Renal cortex interstitium (tissue), 11 donors: ENCODE measurements at regions not wholly inside any gene's neighbourhood (a gene's known extent, or its start where the extent isn't known, plus 50 kb on each side); places are given as distances from the start of the nearest gene placed in this dataset.

Experiments
- DNase-seq, 11 donors: peaks; one replicate each; pipeline ENCODE4 v3.0.0-alpha.2; 2013; ENCODE audit warnings: low read depth in 9 of 11, low spot score in 4 of 11; ENCODE audit errors: extremely low read depth in 1 of 11

DNA sequence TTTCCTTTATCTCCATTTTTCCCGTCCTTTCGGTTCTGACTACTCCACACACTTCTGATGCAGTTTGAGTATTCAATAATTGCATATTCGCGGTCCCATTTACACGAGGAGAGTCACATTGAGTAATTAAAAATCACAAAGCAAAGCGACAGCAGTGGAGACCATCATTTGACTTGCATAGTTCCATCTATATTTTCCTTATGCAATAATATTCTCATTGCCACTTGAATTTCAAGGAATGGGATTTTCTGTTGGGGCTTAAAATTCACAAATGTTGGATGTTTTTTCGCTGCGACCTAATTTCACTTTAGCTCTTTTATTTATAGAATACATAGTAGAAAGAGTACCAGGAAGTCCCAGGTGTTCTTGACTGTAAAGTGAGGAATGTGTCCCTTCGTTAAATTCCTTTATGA, 186.8 kb downstream of the ZEB2 start:
- DNase-seq: no peak

DNA sequence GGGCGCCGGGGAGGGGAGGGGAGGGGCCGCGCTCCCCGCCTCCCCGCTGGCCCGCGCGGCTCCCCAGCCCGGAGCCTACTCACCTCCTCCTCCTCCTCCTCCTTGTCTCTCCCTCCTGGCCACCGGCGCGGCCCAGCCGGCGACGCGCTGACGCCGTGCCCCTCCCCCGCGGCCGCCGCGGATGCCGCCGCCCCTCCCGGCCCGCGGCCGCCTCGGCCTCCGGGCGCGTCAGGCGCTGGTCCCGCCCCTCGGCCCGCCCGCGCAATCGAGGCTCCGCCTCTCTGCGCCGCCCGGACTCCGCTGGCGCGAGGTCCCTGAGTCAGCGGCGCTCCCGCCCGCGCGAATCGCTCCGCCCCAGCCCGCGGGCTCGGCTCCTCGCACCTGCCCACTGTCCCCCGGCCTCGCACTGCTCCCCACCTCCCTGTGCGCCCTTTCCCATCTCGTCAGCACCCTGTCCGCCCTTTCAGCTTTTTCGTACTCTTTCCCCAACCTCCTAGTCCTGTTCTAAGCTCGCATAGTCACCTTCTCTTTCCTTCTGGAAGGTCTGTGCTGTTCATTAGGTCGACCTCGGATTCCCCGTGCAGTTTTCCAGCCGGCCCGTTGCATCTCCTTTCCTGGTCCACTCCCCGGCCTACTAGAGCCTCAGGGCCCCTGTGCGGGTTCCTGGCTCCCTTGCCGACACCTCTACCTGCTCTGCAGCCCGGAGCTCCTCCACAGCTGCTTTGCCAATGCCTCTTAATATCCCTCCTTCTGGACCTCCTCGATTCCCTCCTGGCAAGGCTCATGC, 187.4 kb downstream of the ZEB2 start:
- peak; percentile 70 to 87 (median 82) for DNase-seq

DNA sequence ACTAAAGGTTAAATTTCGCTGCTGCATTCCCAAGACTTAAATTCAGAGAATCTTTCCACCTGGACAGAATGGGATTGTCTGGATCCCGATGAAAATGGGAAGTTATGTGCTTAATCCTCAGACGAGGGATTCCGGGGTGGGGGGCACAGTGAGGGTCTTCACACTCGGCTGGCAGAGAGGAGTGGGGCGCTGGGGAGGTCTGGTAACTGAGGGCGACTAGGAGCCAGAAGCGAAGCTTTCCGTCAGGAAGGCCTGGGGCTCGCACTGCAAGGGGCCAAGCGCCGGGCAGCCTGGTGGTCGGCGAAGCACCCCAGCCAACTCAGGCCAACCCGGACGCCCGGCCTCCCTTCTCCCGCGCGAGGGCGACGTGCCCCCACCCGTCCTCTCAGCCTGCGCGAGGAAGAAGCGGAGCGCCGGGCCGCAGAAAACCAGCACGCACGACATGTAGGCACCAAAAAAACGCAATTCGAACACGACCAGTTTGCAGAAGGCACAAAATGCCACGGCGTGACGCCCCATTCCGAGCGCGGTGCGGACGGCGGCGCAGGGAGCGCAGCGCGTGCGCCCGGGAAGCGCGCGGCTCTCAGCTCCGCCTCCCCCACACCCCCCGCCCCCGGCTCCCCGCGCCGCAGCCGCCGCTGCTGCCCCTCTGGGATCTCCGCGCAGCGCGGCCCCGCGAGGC, 188.1 kb downstream of the ZEB2 start:
- DNase-seq: peak in 4 of 11 donors; percentile 27 to 59 (median 54)

DNA sequence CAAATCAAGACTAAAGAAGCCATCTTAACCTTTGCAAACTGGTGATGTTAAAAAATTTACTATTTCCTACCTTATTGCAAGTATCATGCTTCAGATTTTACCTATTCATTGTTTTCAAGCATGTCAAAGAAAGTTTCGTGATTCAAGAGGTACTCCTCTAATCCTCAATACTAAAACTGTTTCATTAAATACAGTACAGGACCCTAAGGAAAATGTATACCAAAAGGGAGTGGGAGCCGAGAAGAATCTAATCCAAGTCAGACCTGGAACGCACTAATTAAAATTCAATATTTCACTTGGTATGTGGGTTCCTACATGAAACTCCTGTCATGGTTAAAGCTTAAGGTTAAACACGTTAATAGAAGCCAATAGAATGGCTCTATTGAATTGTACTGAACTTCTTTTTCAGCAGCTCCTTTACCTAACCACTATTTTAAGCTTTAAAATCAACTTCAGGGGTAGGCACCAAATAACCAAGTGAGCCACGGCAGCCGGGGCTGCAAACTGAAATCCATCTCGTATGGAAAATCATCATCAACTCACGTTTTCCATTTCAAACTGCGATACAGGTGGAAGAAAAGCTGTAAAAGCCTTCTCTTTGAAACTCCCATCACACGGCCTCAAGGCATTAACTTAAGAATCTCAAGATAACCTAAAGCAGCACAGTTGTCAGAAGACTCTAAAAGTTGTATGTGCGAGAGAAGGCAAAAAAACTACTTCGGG, 188.8 kb downstream of the ZEB2 start:
- peak in 1 of 11 donors; percentile 22 for DNase-seq

DNA sequence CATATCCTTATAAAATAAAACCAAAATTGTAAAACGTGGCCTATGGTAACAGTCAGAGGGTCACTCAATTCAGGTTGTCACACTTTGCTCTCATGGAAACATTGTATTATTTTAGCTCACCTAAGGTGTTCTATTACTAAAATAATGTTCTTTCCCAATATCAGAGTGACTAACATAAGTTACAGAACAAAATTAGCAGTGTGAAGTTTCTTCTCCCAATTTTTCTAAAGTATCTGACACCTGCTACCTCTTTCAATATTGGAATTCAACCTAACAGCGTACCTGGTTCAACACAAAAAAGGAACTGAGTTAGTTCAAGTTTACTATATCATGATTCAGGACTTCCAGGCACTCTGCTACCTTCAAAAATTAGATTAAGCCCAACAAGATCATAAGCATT, 190.4 kb downstream of the ZEB2 start:
- DNase-seq: no peak

DNA sequence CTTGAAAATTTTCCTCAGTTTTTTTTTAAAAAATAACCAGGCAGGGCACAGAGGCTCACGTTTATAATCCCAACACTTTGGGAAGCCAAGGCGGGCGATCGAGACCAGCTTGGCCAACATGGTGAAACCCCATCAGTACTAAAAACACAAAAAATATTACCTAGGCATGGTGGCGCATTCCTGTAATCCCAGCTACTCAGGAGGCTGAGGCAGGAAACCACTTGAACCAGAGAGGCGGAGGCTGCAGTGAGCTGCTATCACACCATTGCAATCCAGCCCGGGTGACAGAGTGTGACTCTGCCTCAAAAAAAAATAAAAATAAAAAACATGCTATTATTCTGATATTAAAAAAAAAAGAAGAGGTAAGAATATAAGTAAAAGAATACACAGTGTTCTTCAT, 191.0 kb downstream of the ZEB2 start:
- DNase-seq: no peak

DNA sequence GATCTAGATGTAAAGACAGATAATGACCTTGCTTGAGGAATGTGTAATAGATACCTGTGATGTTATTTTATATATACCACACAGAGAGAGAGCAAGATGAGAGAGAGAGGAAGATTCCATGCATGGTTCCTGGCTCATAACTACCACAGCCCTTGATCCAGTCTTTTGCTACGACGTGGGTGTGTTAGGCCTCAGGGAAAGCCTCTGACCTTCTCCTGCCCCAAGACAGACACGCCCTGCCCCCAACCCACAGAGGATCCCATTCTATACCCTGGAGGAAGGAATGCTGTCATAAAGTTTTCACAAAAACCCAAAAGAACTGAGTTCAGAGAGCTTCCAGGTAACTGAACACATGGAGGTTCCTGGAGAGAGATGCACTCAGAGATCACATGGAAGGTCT, 193.1 kb downstream of the ZEB2 start:
- DNase-seq: no peak

DNA sequence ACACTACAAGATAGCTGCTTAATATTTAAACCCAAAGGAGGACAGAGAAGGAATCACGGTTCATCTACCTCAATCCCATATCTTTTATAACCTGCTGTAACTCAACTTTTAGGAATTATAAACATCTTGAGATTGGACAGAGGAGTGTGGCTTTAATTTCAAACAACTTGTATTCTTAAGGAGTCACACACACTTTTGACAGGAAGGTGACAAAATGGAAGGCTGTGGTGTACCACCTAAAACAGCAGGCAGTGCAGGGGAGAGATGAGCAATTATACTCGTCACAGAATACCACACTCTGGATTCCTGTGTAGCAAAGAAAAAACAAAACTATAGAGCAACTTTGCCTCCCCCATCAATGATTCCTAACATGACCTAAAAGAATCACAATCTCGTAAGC, 194.8 kb downstream of the ZEB2 start:
- DNase-seq: no peak

DNA sequence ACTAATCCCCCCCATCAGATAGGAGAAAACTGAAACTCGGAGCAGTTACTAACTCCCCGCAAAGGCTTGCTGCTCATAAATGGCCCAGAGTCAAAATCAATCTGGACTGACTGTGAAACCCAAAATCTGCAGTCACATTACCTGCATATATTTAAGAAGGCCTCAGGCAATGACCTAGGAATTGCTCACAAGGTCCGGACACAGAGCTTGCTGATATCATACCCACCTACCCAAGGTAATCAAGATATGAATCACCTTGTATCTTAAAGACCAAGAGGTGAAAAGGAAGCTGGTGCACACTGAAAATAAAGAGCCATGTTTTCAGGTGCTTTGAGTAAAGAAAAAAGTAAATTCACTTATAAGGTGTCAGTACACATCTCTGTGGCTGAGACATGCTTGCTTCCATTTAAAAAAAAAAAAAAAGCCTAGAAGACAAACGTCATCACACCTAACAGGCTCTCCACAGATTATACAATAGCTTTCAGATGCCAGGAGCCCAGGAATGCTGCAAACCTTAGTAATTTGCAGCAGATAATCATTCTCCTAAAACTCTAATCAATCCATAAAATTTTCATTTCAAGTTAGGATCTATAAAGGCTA, 195.4 kb downstream of the ZEB2 start:
- DNase-seq: no peak

DNA sequence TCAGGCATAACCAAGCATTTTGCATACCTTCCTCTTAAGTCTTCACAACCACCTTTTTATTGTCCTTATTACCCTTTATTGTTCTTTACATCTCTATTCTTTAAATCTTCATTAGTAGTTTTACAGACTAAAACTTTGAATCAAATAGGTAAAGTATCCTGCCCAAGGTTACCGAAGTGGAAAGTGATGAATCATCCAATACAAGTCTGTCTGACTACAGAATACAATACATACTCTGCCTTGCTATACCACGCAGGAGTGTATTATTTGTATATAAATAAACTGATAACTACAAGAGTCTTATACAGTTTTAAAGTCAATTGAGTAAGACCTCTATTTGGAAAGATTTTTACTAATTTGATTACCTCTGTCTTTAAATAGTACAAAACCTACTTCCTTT, 196.0 kb downstream of the ZEB2 start:
- DNase-seq: no peak

DNA sequence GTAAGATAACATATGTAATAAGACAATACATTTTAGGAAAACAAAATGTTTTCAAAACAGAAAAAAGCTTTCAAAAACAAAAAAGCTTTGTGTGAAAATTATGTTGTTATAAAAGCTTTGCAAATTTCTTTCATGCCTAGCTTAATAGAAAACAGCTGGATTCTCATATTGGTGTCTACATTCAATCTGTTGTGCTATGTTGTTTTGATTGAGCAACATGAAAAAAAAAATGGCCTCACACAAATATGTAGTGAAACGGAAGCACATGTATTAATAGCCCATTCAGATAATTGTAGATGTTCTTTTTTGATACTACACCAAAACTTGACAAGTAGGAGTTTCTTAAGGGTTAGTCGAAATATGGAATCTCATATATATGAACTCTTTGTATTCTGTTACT, 197.5 kb downstream of the ZEB2 start:
- DNase-seq: no peak

DNA sequence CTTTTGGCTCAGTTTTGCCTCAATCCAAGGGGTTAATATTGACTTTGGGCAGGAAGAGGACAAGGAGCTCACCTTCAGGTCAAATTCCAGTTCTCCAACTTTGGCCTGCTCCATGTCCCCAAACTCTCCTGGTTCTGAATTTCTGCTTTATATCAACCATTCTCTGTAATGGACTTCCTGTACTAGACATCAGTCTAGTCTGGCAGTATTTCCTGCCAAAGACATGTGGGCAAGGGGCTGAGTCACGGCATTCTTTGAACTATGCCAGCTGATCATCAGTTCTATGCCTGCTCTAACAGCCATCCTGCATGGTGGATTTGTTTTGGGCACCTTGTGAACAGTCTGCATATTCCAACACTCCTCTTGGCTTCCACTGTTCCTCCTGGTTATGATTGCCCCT, 199.4 kb downstream of the ZEB2 start:
- no peak for DNase-seq

DNA sequence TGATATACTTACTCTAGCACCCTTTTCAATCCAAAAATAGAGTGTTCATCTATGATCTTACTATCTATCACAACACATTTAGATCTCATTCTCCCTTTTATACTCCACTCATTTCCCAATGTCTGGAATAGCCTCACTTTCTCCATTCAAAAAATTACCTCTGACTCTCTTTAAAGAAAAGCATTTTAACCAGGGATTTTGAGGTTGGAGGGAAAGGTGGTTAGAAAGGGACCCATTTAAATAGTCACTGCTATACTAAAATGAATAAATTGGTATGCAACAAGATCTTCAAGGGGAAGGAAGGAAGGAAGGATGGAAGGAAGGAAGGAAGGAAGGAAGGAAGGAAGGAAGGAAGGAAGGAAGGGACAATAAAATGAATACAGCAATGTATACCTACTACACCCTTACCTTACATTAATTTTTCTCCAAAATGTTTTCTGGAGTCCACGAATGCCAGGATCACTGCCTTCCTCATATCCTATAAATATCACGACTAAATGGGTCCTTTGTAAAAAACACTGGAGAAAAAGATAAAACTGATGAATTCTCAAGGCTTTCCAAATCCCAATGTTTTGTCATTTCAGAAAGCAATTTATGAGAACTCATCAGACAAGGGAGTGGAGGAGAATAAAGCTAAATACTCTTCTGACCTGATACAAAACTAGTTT, 202.7 kb downstream of the ZEB2 start:
- no peak for DNase-seq

DNA sequence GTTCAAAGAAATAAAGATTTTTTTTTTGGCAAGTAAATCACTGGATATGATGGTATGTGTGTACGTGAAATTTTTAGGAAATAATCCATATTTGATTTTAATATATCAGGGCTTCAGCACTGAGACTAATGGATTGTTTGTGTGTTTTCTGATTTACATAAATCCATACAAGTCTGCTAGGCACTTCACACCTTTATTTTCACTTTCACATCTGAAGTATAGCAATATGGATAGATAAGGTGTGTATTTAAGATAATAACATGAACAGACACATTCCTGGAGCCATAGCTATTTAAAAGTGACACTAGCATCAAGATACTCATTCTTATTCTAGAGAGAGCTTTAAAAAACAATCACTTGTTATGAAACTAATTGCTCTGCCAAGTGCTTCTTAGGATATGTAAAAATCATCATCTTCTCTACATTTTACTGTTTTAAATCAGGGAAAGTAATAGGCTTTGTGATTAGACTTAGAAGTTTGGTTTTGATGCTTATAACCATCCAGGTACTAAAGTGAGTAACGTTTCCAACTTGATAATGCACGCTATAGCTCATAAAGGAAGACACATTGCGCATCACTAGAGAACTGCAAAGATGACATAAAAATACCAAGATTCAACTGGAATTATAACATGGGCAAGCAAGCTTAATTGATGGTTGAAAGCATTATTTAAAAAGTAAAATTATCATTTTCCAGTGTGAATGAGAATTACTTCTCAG, 208.9 kb downstream of the ZEB2 start:
- no peak for DNase-seq

DNA sequence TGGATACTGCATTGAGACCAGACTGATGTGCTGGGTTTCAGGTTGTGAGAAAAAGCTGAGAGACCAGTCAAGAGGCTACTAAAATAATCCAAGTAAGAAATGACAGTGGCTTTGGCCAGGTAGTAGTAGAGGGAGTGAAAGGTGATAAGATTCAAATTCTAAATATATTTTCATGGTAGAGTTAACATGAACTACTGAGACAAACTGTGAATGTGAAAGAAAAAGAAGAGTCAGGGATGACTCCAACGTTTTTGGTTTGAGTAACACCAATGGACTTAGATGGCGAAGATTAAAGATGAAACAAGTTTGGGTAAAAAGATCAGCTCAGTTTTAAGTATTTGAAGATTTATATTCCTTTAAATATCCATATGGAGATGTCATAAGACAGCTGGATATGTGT, 209.4 kb downstream of the ZEB2 start:
- DNase-seq: no peak

DNA sequence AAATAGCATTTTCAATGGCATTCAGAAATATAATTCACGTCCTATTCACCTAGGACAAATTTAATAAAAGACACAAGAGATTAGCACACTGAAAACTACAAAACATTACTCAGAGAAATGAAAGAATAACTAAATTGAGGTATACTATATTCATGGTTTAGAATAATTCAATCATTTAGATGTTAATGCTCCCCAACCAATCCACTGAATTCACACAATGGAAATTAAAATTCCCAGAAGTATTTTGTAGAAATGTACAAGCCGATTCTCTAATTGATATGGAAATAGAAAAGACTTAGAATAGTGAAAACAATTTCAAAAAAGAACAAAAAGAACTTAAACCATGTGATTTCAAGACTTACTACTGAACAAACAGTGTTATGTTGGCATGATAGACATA, 212.2 kb downstream of the ZEB2 start:
- no peak for DNase-seq

DNA sequence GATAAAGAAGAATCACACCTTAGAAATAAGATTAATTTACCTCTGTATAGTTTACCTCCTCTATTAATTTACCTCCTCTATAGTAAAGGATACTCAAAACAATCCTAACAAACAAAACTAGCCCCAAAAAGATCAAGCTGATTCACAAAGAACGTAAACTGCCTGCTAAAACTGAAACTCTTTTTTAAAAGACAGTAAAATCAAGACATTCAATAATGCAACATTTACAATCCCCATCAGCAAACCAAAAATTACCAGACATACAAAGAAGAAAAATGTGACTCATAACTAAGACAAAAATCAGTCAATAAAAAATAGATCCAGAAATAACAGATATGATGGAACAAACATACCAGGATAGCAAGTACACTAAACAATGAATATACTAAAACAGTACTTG, 215.7 kb downstream of the ZEB2 start:
- DNase-seq: no peak

DNA sequence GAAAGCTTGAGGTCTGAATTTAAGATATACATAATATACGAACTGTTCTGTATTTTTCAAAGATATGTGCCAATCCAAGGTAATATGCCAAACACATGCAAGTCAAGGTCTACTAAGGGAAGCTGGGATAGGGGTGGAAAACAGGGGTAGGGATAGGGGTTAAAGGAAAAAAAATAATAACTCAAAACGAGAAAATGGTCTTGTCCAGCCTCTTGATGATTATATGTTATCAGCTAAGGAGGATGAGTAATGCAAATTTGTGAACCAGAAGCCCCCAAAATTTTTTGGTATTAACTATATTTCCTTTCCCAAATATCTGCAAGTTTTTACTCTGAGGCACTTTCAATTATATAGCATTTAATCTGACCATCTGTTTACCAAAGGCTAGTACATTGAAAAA, 219.3 kb downstream of the ZEB2 start:
- no peak for DNase-seq

DNA sequence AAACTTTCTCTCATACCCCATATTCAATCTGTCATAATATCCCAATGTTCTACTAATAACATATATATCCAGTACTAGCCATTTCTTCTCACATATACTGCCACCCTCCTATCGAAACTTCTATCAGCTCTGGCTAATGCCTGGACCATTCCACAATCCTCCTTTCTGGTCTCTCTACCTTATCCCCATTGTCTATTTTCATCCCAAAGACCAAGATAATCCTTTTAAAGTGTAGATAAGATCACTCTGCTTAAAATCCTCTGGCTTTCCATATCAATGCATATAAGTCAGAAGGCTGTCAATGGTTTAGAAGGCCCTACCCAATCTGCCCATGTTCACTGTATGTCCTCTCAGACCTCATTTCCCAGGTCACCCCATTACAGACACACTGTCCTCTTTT, 229.6 kb downstream of the ZEB2 start:
- no peak for DNase-seq
